Activated naive CD8-positive, alpha-beta T cell treated with anti-CD3 and anti-CD28 coated beads for 36 hours (primary cell): ENCODE measurements at regions not wholly inside any gene's neighbourhood (a gene's known extent, or its start where the extent isn't known, plus 50 kb on each side); places are given as distances from the start of the nearest gene placed in this dataset.
"Not testable (repeated sequence)": the region's sequence is repeated elsewhere in the genome, so short reads cannot be mapped to it uniquely, and the experiment has no call there.

Experiments used
- DNase-seq: peaks from one replicate; pipeline ENCODE4 v3.0.0; 2021
- H3K27ac Mint-ChIP-seq: one replicate; pipeline ENCODE4 v1.8.0; 2022; ENCODE audit warnings: mild to moderate bottlenecking, moderate library complexity, mixed read lengths
- H3K27me3 Mint-ChIP-seq: one replicate; pipeline ENCODE4 v1.8.0; 2022; ENCODE audit warnings: mild to moderate bottlenecking, mixed read lengths
- H3K36me3 Mint-ChIP-seq: one replicate; pipeline ENCODE4 v1.8.0; 2021; ENCODE audit warnings: mild to moderate bottlenecking, mixed read lengths
- H3K4me1 Mint-ChIP-seq: one replicate; pipeline ENCODE4 v1.8.0; 2021; ENCODE audit warnings: mixed read lengths
- H3K4me3 Mint-ChIP-seq: one replicate; pipeline ENCODE4 v1.8.0; 2022; ENCODE audit warnings: mild to moderate bottlenecking, moderate library complexity, mixed read lengths
- H3K9me3 Mint-ChIP-seq: one replicate; pipeline ENCODE4 v1.8.0; 2022; ENCODE audit warnings: mixed read lengths

- no peaks in the 10 kb centered on the region for H3K9me3 Mint-ChIP-seq
- no peak overlapping the region for H3K27ac Mint-ChIP-seq
- H3K4me3 Mint-ChIP-seq: no peak overlapping the region
- H3K36me3 Mint-ChIP-seq: no peaks in the 10 kb centered on the region
- H3K27me3 Mint-ChIP-seq: no peaks in the 10 kb centered on the region
- no peaks in the 10 kb centered on the region for H3K4me1 Mint-ChIP-seq
- DNase-seq: no peak
Observed at GRCh38 chr6:71672876-71673275, 213.5 kb upstream of the RIMS1 start.

- Mint-ChIP-seq H3K9me3 (no peaks in the 10 kb centered on the region), H3K4me1 (no peaks in the 10 kb centered on the region), H3K27ac (no peak overlapping the region), H3K36me3 (no peaks in the 10 kb centered on the region), H3K27me3 (no peaks in the 10 kb centered on the region), H3K4me3 (no peak overlapping the region)
- no peak for DNase-seq
Observed at GRCh38 chr6:71675386-71675785, 211.0 kb upstream of the RIMS1 start.

GRCh38 chr6:71676298-71676697, 210.1 kb upstream of the RIMS1 start:
- DNase-seq: no peak
- no peak overlapping the region for H3K4me3 Mint-ChIP-seq
- H3K36me3 Mint-ChIP-seq: no peaks in the 10 kb centered on the region
- no peaks in the 10 kb centered on the region for H3K4me1 Mint-ChIP-seq
- H3K27ac Mint-ChIP-seq: no peak overlapping the region
- no peaks in the 10 kb centered on the region for H3K9me3 Mint-ChIP-seq
- no peaks in the 10 kb centered on the region for H3K27me3 Mint-ChIP-seq

GRCh38 chr6:71678091-71678490, 208.3 kb upstream of the RIMS1 start:
- H3K27ac Mint-ChIP-seq: no peak overlapping the region
- no peaks in the 10 kb centered on the region for H3K4me1 Mint-ChIP-seq
- H3K9me3 Mint-ChIP-seq: no peaks in the 10 kb centered on the region
- no peaks in the 10 kb centered on the region for H3K36me3 Mint-ChIP-seq
- no peak overlapping the region for H3K4me3 Mint-ChIP-seq
- DNase-seq: no peak
- H3K27me3 Mint-ChIP-seq: no peaks in the 10 kb centered on the region

GRCh38 chr6:71681234-71681867, 205.0 kb upstream of the RIMS1 start:
- H3K27me3 Mint-ChIP-seq: no peaks in the 10 kb centered on the region

GRCh38 chr6:71686021-71686677, 200.2 kb upstream of the RIMS1 start:
- H3K9me3 Mint-ChIP-seq, H3K27ac Mint-ChIP-seq, H3K27me3 Mint-ChIP-seq, DNase-seq, H3K4me3 Mint-ChIP-seq, H3K36me3 Mint-ChIP-seq, H3K4me1 Mint-ChIP-seq: not testable (repeated sequence)

More at GRCh38 chr6:71681234-71681867, 205.0 kb upstream of the RIMS1 start:
- Mint-ChIP-seq H3K27ac (no peak overlapping the region), H3K9me3 (no peaks in the 10 kb centered on the region), H3K4me3 (no peak overlapping the region), H3K4me1 (no peaks in the 10 kb centered on the region), H3K36me3 (no peaks in the 10 kb centered on the region)
- DNase-seq: no peak

- Mint-ChIP-seq H3K27me3 (no peaks in the 10 kb centered on the region), H3K4me1 (no peaks in the 10 kb centered on the region), H3K4me3 (no peak overlapping the region), H3K27ac (no peak overlapping the region), H3K36me3 (no peaks in the 10 kb centered on the region), H3K9me3 (peaks cover 7% of the 10 kb centered on the region)
- no peak for DNase-seq
Observed at GRCh38 chr6:71698702-71699101, 187.6 kb upstream of the RIMS1 start.

- Mint-ChIP-seq H3K36me3 (no peaks in the 10 kb centered on the region), H3K4me1 (no peaks in the 10 kb centered on the region), H3K9me3 (no peaks in the 10 kb centered on the region), H3K4me3 (no peak overlapping the region), H3K27ac (no peak overlapping the region), H3K27me3 (no peaks in the 10 kb centered on the region)
- no peak for DNase-seq
Observed at GRCh38 chr6:71706523-71706922, 179.8 kb upstream of the RIMS1 start.

- no peaks in the 10 kb centered on the region for H3K36me3 Mint-ChIP-seq
- no peak overlapping the region for H3K4me3 Mint-ChIP-seq
Observed at GRCh38 chr6:71707059-71707458, 179.3 kb upstream of the RIMS1 start.

GRCh38 chr6:71720705-71721104, 165.6 kb upstream of the RIMS1 start:
- no peak overlapping the region for H3K27ac Mint-ChIP-seq
- H3K4me3 Mint-ChIP-seq: no peak overlapping the region
- H3K4me1 Mint-ChIP-seq: no peaks in the 10 kb centered on the region
- H3K9me3 Mint-ChIP-seq: no peaks in the 10 kb centered on the region
- H3K27me3 Mint-ChIP-seq: no peaks in the 10 kb centered on the region
- H3K36me3 Mint-ChIP-seq: no peaks in the 10 kb centered on the region
- DNase-seq: no peak

More at GRCh38 chr6:71707059-71707458, 179.3 kb upstream of the RIMS1 start:
- Mint-ChIP-seq H3K4me1 (no peaks in the 10 kb centered on the region), H3K27ac (no peak overlapping the region), H3K9me3 (no peaks in the 10 kb centered on the region), H3K27me3 (no peaks in the 10 kb centered on the region)
- DNase-seq: no peak

GRCh38 chr6:71721642-71722041, 164.7 kb upstream of the RIMS1 start:
- Mint-ChIP-seq H3K27ac (no peak overlapping the region), H3K4me3 (no peak overlapping the region), H3K27me3 (no peaks in the 10 kb centered on the region), H3K36me3 (no peaks in the 10 kb centered on the region), H3K9me3 (no peaks in the 10 kb centered on the region), H3K4me1 (no peaks in the 10 kb centered on the region)
- no peak for DNase-seq

GRCh38 chr6:71722736-71723135, 163.6 kb upstream of the RIMS1 start:
- Mint-ChIP-seq H3K4me1 (no peaks in the 10 kb centered on the region), H3K36me3 (no peaks in the 10 kb centered on the region), H3K4me3 (no peak overlapping the region), H3K9me3 (no peaks in the 10 kb centered on the region), H3K27me3 (no peaks in the 10 kb centered on the region), H3K27ac (no peak overlapping the region)
- no peak for DNase-seq

- no peak overlapping the region for H3K4me3 Mint-ChIP-seq
- H3K36me3 Mint-ChIP-seq: no peaks in the 10 kb centered on the region
- H3K27me3 Mint-ChIP-seq: no peaks in the 10 kb centered on the region
- H3K27ac Mint-ChIP-seq: no peak overlapping the region
- no peak for DNase-seq
- no peaks in the 10 kb centered on the region for H3K4me1 Mint-ChIP-seq
- H3K9me3 Mint-ChIP-seq: no peaks in the 10 kb centered on the region
Observed at GRCh38 chr6:71724456-71725125, 161.8 kb upstream of the RIMS1 start.

- no peaks in the 10 kb centered on the region for H3K4me1 Mint-ChIP-seq
- no peak overlapping the region for H3K4me3 Mint-ChIP-seq
- DNase-seq: no peak
- no peaks in the 10 kb centered on the region for H3K27me3 Mint-ChIP-seq
- H3K9me3 Mint-ChIP-seq: no peaks in the 10 kb centered on the region
- no peaks in the 10 kb centered on the region for H3K36me3 Mint-ChIP-seq
- no peak overlapping the region for H3K27ac Mint-ChIP-seq
Observed at GRCh38 chr6:71725126-71725470, 161.3 kb upstream of the RIMS1 start.

GRCh38 chr6:71726121-71726520, 160.2 kb upstream of the RIMS1 start:
- no peak for DNase-seq
- H3K36me3 Mint-ChIP-seq: no peaks in the 10 kb centered on the region
- H3K4me1 Mint-ChIP-seq: no peaks in the 10 kb centered on the region
- H3K4me3 Mint-ChIP-seq: no peak overlapping the region
- no peaks in the 10 kb centered on the region for H3K27me3 Mint-ChIP-seq
- no peaks in the 10 kb centered on the region for H3K9me3 Mint-ChIP-seq
- no peak overlapping the region for H3K27ac Mint-ChIP-seq
